Right lobe of liver (tissue), 6 donors: ENCODE measurements at regions not wholly inside any gene's neighbourhood (a gene's known extent, or its start where the extent isn't known, plus 50 kb on each side); places are given as distances from the start of the nearest gene placed in this dataset.

Experiments used
- ATAC-seq, 4 donors: fragments of 200-7000 bp; cut with Tn5 transposase; one replicate each; pipeline ENCODE4 v1.9.1; 2020; ENCODE audit warnings: mild to moderate bottlenecking in 4 of 4, moderate library complexity in 4 of 4
- DNase-seq, 3 donors: peaks; one replicate each; pipeline ENCODE4 v3.0.0-alpha.2; 2020
- H3K27ac ChIP-seq, 3 donors: fragments of 200-600 bp; one replicate each; pipeline ENCODE4 v1.8.0; 2022
- H3K27me3 ChIP-seq, 2 donors: fragments of 200-600 bp; one replicate each; pipeline ENCODE4 v1.8.0; 2022
- H3K36me3 ChIP-seq, 4 donors: fragments of 200-600 bp; sonication (generic) in 1 of 4; one replicate each; pipeline versions ENCODE4 v1.5.1 to v1.8.0; 2017 to 2022; ENCODE audit warnings: control low read depth in 1 of 4
- H3K4me1 ChIP-seq, 4 donors: fragments of 200-600 bp; sonication (generic) in 1 of 4; one replicate each; pipeline versions ENCODE4 v1.5.1 to v1.8.0; 2017 to 2022; ENCODE audit warnings: control low read depth in 1 of 4
- H3K4me3 ChIP-seq, 3 donors: fragments of 200-600 bp; one replicate each; pipeline ENCODE4 v1.8.0; 2022
- H3K9me3 ChIP-seq, 4 donors: fragments of 200-600 bp; sonication (generic) in 1 of 4; one replicate each; pipeline versions ENCODE4 v1.5.1 to v1.8.0; 2017 to 2022; ENCODE audit warnings: control low read depth in 1 of 4
- POLR2A ChIP-seq: fragments of 450-650 bp; IDR thresholded peaks from one replicate; pipeline ENCODE4 v1.6.1; 2017; ENCODE audit warnings: antibody characterized with exemption, mild to moderate bottlenecking
- WGBS: methylation state at CpG from one replicate; pipeline ENCODE4 v1.1.6; 2018; ENCODE audit warnings: low coverage, low lambda C conversion rate; ENCODE audit not compliant: insufficient coverage; ENCODE audit errors: missing lambda C conversion rate; 5-methylcytosine and 5-hydroxymethylcytosine counted together
- intact Hi-C, 2 donors: fragments of 100-400 bp; cut with DNase I; formaldehyde crosslinking; loops; one replicate each; pipeline versions ENCODE4 v1.11.2 to v1.14.1; 2022
- TF ChIP-seq, protein P1 (sequence below), 4 donors: fragments of 200-600 bp in 3 of 4; fragments of 450-650 bp in 1 of 4; IDR thresholded peaks; one replicate each; pipeline versions ENCODE4 v1.5.1 to v1.8.0; 2016 to 2022; ENCODE audit warnings: antibody characterized with exemption in 4 of 4, mild to moderate bottlenecking in 2 of 4
- donor health status: DM: no; HTN: yes; CAD: no.
- donor health status: DM: no; HTN: no; CAD: no.
- donor health status: DM: no; HTN: no; CAD: no.
- donor health status: DM: no; HTN: yes; CAD: no.
- donor health status: DM: no; HTN: yes; CAD: no.

DNA sequence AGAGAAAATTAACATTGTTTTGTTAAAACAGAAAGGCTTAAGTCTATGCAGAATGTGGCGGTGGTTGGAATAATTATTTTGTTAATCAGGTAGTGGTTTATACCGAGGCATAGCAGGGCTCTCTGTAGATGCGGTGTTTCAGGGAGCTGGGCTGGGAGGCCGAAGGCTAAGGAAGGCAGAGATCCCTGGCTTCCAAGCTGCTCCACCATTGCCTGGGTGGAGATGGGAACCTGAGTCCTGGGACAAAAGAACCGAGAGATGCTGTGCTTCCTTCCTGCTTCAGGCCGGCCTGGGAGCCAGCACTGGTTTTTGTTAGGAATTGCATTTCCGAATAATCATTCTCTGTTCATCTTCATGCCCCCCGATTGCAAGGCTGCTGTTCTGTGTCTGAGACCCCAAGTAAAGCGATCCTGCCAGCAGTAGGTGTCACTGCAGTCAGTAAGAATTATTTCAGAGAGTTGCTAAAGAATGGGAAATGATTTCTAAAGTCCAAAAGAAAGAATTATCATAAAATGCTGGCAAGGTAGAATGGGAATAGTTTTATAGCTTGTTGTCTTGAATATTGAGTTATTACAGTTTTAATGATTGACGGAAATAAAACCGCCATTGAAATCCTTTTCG is 824.9 kb downstream of the GALR1 start:
- ATAC-seq (peak in 3 of 4 donors; percentile 29 to 61 (median 47)), DNase-seq (no peak)
- H3K4me1 ChIP-seq = no peaks in the 10 kb centered on the region
- H3K9me3 ChIP-seq = no peaks in the 10 kb centered on the region
- 41% methylated on average over 12 of the region's 12 CpGs for WGBS
- TF ChIP-seq, protein P1, sequence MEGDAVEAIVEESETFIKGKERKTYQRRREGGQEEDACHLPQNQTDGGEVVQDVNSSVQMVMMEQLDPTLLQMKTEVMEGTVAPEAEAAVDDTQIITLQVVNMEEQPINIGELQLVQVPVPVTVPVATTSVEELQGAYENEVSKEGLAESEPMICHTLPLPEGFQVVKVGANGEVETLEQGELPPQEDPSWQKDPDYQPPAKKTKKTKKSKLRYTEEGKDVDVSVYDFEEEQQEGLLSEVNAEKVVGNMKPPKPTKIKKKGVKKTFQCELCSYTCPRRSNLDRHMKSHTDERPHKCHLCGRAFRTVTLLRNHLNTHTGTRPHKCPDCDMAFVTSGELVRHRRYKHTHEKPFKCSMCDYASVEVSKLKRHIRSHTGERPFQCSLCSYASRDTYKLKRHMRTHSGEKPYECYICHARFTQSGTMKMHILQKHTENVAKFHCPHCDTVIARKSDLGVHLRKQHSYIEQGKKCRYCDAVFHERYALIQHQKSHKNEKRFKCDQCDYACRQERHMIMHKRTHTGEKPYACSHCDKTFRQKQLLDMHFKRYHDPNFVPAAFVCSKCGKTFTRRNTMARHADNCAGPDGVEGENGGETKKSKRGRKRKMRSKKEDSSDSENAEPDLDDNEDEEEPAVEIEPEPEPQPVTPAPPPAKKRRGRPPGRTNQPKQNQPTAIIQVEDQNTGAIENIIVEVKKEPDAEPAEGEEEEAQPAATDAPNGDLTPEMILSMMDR (IDR thresholded peaks at IDR 0.05) = peak in 3 of 4 donors; percentile 4 to 32 (median 27)
- no peak for TF ChIP-seq POLR2A
- H3K36me3 ChIP-seq = no peaks in the 10 kb centered on the region
- H3K27ac ChIP-seq = no peak overlapping the region
- intact Hi-C loops = no loop called here
- H3K4me3 ChIP-seq = no peak overlapping the region
- no peaks in the 10 kb centered on the region for H3K27me3 ChIP-seq

DNA sequence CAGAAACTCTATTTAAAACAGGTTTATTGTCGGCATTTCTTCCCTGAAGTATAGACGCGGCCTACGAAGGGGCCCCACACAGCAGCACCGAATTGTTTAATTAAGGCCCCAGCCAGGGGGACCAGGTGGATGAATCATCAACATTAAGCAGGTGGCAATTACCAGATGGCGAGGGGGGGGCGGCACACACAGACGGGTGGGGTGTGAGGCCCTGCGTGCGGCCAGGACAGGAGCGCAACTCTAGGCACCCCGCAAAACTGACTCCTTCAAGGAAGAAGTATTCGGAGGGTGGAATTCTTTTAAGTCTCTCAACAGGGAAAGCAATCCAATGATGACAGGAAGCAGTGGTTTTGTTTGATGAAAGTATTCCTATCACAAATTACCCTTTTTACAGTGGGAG is 830.4 kb downstream of the GALR1 start:
- Histone ChIP-seq H3K4me1 (no peaks in the 10 kb centered on the region), H3K9me3 (no peaks in the 10 kb centered on the region), H3K27ac (no peak overlapping the region), H3K4me3 (no peak overlapping the region), H3K27me3 (no peaks in the 10 kb centered on the region), H3K36me3 (no peaks in the 10 kb centered on the region)
- 88% methylated on average over 12 of the region's 13 CpGs for WGBS
- intact Hi-C loops = no loop called here
- ATAC-seq = no peak
- TF ChIP-seq POLR2A = no peak
- TF ChIP-seq, protein P1 (IDR thresholded peaks at IDR 0.05) = no peak
- no peak for DNase-seq

DNA sequence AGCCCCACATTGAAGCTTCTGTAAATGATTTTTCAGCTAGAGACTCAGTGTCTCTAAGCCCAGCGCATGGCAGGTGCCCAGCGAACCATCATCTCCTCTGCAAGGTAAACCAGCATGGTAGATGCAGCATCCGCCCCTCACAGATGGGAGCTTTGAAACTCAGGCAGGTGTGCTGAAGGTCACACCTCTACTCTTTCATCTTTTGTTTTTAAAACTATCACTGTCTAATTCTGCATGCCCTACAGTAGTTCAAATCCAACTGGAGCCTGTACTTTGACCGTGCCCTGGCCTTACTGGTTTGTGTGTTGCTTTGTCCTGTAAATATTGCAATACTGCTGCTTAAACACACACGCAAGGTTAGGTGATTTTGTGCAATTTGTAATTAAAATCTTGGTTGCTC is 831.1 kb downstream of the GALR1 start:
- H3K4me1 ChIP-seq = no peaks in the 10 kb centered on the region
- H3K4me3 ChIP-seq = no peak overlapping the region
- no peaks in the 10 kb centered on the region for H3K9me3 ChIP-seq
- H3K27me3 ChIP-seq = no peaks in the 10 kb centered on the region
- 71% methylated on average over 4 of the region's 5 CpGs for WGBS
- no peak for TF ChIP-seq POLR2A
- TF ChIP-seq, protein P1 (IDR thresholded peaks at IDR 0.05) = no peak
- no peaks in the 10 kb centered on the region for H3K36me3 ChIP-seq
- ATAC-seq (peak; percentile 61 to 93 (median 83)), DNase-seq (peak in 1 of 3 donors; percentile 78)
- H3K27ac ChIP-seq = peak overlapping the region in 1 of 3 donors; percentile 26
- intact Hi-C loops = no loop called here

DNA sequence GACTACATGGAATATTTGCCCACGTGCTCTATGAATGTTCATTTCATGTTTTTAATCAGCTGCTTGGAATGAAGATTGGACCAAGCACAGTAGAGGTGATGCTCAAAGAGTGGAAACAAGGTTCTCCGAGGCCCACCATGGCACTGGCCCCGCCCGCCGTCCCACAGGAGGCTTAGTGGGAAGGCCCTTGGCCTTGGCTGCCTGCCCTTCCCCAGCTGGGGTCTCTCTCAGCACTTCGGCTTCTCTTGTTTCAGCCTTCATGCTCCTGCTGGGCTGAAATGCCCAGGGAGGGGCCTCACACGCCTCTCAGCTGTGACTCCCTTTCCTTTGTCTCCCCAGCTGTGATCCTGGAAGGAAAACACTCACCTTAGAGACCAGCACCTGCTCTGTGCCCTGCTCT is 833.2 kb downstream of the GALR1 start:
- TF ChIP-seq, protein P1 (IDR thresholded peaks at IDR 0.05) = no peak
- no peak for TF ChIP-seq POLR2A
- no peaks in the 10 kb centered on the region for H3K36me3 ChIP-seq
- no peaks in the 10 kb centered on the region for H3K4me1 ChIP-seq
- ATAC-seq (no peak), DNase-seq (no peak)
- no peaks in the 10 kb centered on the region for H3K9me3 ChIP-seq
- H3K27ac ChIP-seq = no peak overlapping the region
- no peak overlapping the region for H3K4me3 ChIP-seq
- WGBS = 100% methylated on average over 1 of the region's 7 CpGs
- H3K27me3 ChIP-seq = no peaks in the 10 kb centered on the region
- intact Hi-C loops = no loop called here
